IgD-negative memory B cell (primary cell): ENCODE measurements at regions not wholly inside any gene's neighbourhood (a gene's known extent, or its start where the extent isn't known, plus 50 kb on each side); places are given as distances from the start of the nearest gene placed in this dataset.

ENCODE experiments used
- H3K27ac Mint-ChIP-seq, 3 donors: one replicate each; pipeline ENCODE4 v1.8.0; 2020 to 2022; ENCODE audit warnings: mild to moderate bottlenecking in 3 of 3, mixed read lengths in 3 of 3, moderate library complexity in 1 of 3
- H3K27me3 Mint-ChIP-seq: one replicate; pipeline ENCODE4 v1.8.0; 2021; ENCODE audit warnings: mixed read lengths
- H3K36me3 Mint-ChIP-seq: one replicate; pipeline ENCODE4 v1.8.0; 2020; ENCODE audit warnings: mild to moderate bottlenecking, mixed read lengths
- H3K4me1 Mint-ChIP-seq, 3 donors: one replicate each; pipeline ENCODE4 v1.8.0; 2020 to 2022; ENCODE audit warnings: mixed read lengths in 3 of 3, mild to moderate bottlenecking in 1 of 3
- H3K4me3 Mint-ChIP-seq, 4 donors: one replicate each; pipeline ENCODE4 v1.8.0; 2020 to 2022; ENCODE audit warnings: mild to moderate bottlenecking in 4 of 4, mixed read lengths in 4 of 4, moderate library complexity in 3 of 4
- H3K9me3 Mint-ChIP-seq, 3 donors: one replicate each; pipeline ENCODE4 v1.8.0; 2020 to 2021; ENCODE audit warnings: mixed read lengths in 3 of 3, mild to moderate bottlenecking in 1 of 3

- Mint-ChIP-seq H3K4me1 (no peaks in the 10 kb centered on the region), H3K9me3 (peaks cover 0 to 2% (median 0%) of the 10 kb centered on the region in 3 donors), H3K27me3 (no peaks in the 10 kb centered on the region), H3K36me3 (no peaks in the 10 kb centered on the region), H3K4me3 (no peak overlapping the region), H3K27ac (no peak overlapping the region)
These were observed 485.4 kb downstream of the SOX6 start for GRCh38 chr11:15870911-15871310.

GRCh38 chr11:15871904-15872626, 484.3 kb downstream of the SOX6 start:
- no peaks in the 10 kb centered on the region for H3K4me1 Mint-ChIP-seq
- no peak overlapping the region for H3K27ac Mint-ChIP-seq
- no peak overlapping the region for H3K4me3 Mint-ChIP-seq
- H3K9me3 Mint-ChIP-seq = peaks cover 0 to 3% (median 0%) of the 10 kb centered on the region in 3 donors
- H3K36me3 Mint-ChIP-seq = no peaks in the 10 kb centered on the region
- no peaks in the 10 kb centered on the region for H3K27me3 Mint-ChIP-seq

GRCh38 chr11:15873501-15873900, 482.8 kb downstream of the SOX6 start:
- Mint-ChIP-seq H3K4me1 (no peaks in the 10 kb centered on the region), H3K27ac (no peak overlapping the region), H3K36me3 (no peaks in the 10 kb centered on the region), H3K4me3 (no peak overlapping the region), H3K27me3 (no peaks in the 10 kb centered on the region), H3K9me3 (peaks cover 2 to 7% (median 4%) of the 10 kb centered on the region in 3 donors)

GRCh38 chr11:15874704-15875103, 481.6 kb downstream of the SOX6 start:
- Mint-ChIP-seq H3K9me3 (peaks cover 2 to 5% (median 4%) of the 10 kb centered on the region in 3 donors), H3K27ac (no peak overlapping the region), H3K27me3 (no peaks in the 10 kb centered on the region), H3K4me3 (no peak overlapping the region), H3K4me1 (no peaks in the 10 kb centered on the region), H3K36me3 (no peaks in the 10 kb centered on the region)

- H3K27me3 Mint-ChIP-seq = no peaks in the 10 kb centered on the region
- no peak overlapping the region for H3K4me3 Mint-ChIP-seq
- no peak overlapping the region for H3K27ac Mint-ChIP-seq
- peaks cover 2 to 5% (median 4%) of the 10 kb centered on the region in 3 donors for H3K9me3 Mint-ChIP-seq
- no peaks in the 10 kb centered on the region for H3K4me1 Mint-ChIP-seq
- H3K36me3 Mint-ChIP-seq = no peaks in the 10 kb centered on the region
These were observed 481.0 kb downstream of the SOX6 start for GRCh38 chr11:15875393-15875792.

- H3K27me3 Mint-ChIP-seq = no peaks in the 10 kb centered on the region
- no peaks in the 10 kb centered on the region for H3K36me3 Mint-ChIP-seq
- no peaks in the 10 kb centered on the region for H3K4me1 Mint-ChIP-seq
- H3K9me3 Mint-ChIP-seq = peaks cover 2 to 5% (median 4%) of the 10 kb centered on the region in 3 donors
- H3K4me3 Mint-ChIP-seq = no peak overlapping the region
- H3K27ac Mint-ChIP-seq = no peak overlapping the region
These were observed 480.4 kb downstream of the SOX6 start for GRCh38 chr11:15875943-15876342.

- no peaks in the 10 kb centered on the region for H3K4me1 Mint-ChIP-seq
- H3K36me3 Mint-ChIP-seq = no peaks in the 10 kb centered on the region
- no peaks in the 10 kb centered on the region for H3K27me3 Mint-ChIP-seq
- peaks cover 3 to 5% (median 4%) of the 10 kb centered on the region in 3 donors for H3K9me3 Mint-ChIP-seq
- no peak overlapping the region for H3K27ac Mint-ChIP-seq
- no peak overlapping the region for H3K4me3 Mint-ChIP-seq
These were observed 477.6 kb downstream of the SOX6 start for GRCh38 chr11:15878756-15879155.

GRCh38 chr11:15880291-15880690, 476.1 kb downstream of the SOX6 start:
- no peaks in the 10 kb centered on the region for H3K36me3 Mint-ChIP-seq
- peaks cover 3 to 5% (median 4%) of the 10 kb centered on the region in 3 donors for H3K9me3 Mint-ChIP-seq
- H3K4me3 Mint-ChIP-seq = no peak overlapping the region
- no peaks in the 10 kb centered on the region for H3K4me1 Mint-ChIP-seq
- H3K27ac Mint-ChIP-seq = no peak overlapping the region
- no peaks in the 10 kb centered on the region for H3K27me3 Mint-ChIP-seq

- Mint-ChIP-seq H3K4me3 (no peak overlapping the region), H3K27ac (no peak overlapping the region), H3K4me1 (no peaks in the 10 kb centered on the region), H3K27me3 (no peaks in the 10 kb centered on the region), H3K9me3 (peaks cover 0 to 1% (median 0%) of the 10 kb centered on the region in 3 donors), H3K36me3 (no peaks in the 10 kb centered on the region)
These were observed 473.4 kb downstream of the SOX6 start for GRCh38 chr11:15882876-15883454.

GRCh38 chr11:15883455-15883920, 472.9 kb downstream of the SOX6 start:
- Mint-ChIP-seq H3K36me3 (no peaks in the 10 kb centered on the region), H3K9me3 (peaks cover 0 to 1% (median 0%) of the 10 kb centered on the region in 3 donors), H3K27ac (no peak overlapping the region), H3K4me1 (no peaks in the 10 kb centered on the region), H3K27me3 (no peaks in the 10 kb centered on the region), H3K4me3 (no peak overlapping the region)

GRCh38 chr11:15884141-15884540, 472.2 kb downstream of the SOX6 start:
- H3K27me3 Mint-ChIP-seq = no peaks in the 10 kb centered on the region
- no peak overlapping the region for H3K4me3 Mint-ChIP-seq
- no peaks in the 10 kb centered on the region for H3K4me1 Mint-ChIP-seq
- H3K9me3 Mint-ChIP-seq = peaks cover 0 to 1% (median 0%) of the 10 kb centered on the region in 3 donors
- no peaks in the 10 kb centered on the region for H3K36me3 Mint-ChIP-seq
- no peak overlapping the region for H3K27ac Mint-ChIP-seq

GRCh38 chr11:15884777-15885540, 471.4 kb downstream of the SOX6 start:
- no peak overlapping the region for H3K27ac Mint-ChIP-seq
- no peak overlapping the region for H3K4me3 Mint-ChIP-seq

GRCh38 chr11:15885854-15886253, 470.5 kb downstream of the SOX6 start:
- Mint-ChIP-seq H3K27ac (no peak overlapping the region), H3K4me3 (no peak overlapping the region), H3K9me3 (peaks cover 0 to 1% (median 0%) of the 10 kb centered on the region in 3 donors), H3K27me3 (no peaks in the 10 kb centered on the region), H3K4me1 (no peaks in the 10 kb centered on the region), H3K36me3 (no peaks in the 10 kb centered on the region)

More at GRCh38 chr11:15884777-15885540, 471.4 kb downstream of the SOX6 start:
- Mint-ChIP-seq H3K4me1 (no peaks in the 10 kb centered on the region), H3K36me3 (no peaks in the 10 kb centered on the region), H3K9me3 (peaks cover 0 to 1% (median 0%) of the 10 kb centered on the region in 3 donors), H3K27me3 (no peaks in the 10 kb centered on the region)

- Mint-ChIP-seq H3K27ac (no peak overlapping the region), H3K4me3 (no peak overlapping the region), H3K4me1 (no peaks in the 10 kb centered on the region), H3K9me3 (peaks cover 0 to under 1% (median 0%) of the 10 kb centered on the region in 3 donors), H3K36me3 (no peaks in the 10 kb centered on the region), H3K27me3 (no peaks in the 10 kb centered on the region)
These were observed 470.0 kb downstream of the SOX6 start for GRCh38 chr11:15886299-15886698.

- no peaks in the 10 kb centered on the region for H3K27me3 Mint-ChIP-seq
- H3K9me3 Mint-ChIP-seq = no peaks in the 10 kb centered on the region
- no peak overlapping the region for H3K4me3 Mint-ChIP-seq
- H3K27ac Mint-ChIP-seq = no peak overlapping the region
- H3K36me3 Mint-ChIP-seq = no peaks in the 10 kb centered on the region
- H3K4me1 Mint-ChIP-seq = no peaks in the 10 kb centered on the region
These were observed 469.5 kb downstream of the SOX6 start for GRCh38 chr11:15886866-15887265.
